HEK293T (cell line): ENCODE measurements at regions not wholly inside any gene's neighbourhood (a gene's known extent, or its start where the extent isn't known, plus 50 kb on each side); places are given as distances from the start of the nearest gene placed in this dataset.

ENCODE experiments used
- CTCF ChIA-PET: fragments of 350-600 bp; formaldehyde crosslinking; extraction: SDS; loops from one replicate; lab custom pipeline; 2021; ENCODE audit warnings: antibody characterized with exemption, inconsistent platforms; lab: Yijun Ruan, JAX
- POLR2A ChIA-PET: fragments of 350-600 bp; formaldehyde crosslinking; extraction: SDS; loops from one replicate; lab custom pipeline; 2020; ENCODE audit warnings: antibody characterized with exemption, inconsistent platforms; lab: Yijun Ruan, JAX
- DNase-seq: peaks from one replicate; pipeline ENCODE4 v3.0.0; 2012; ENCODE audit warnings: mixed read lengths; ENCODE audit errors: extremely low spot score
- ARNT ChIP-seq: fragments of 450-650 bp; IDR thresholded peaks from 2 replicates; pipeline ENCODE4 v1.6.1; 2017; ENCODE audit warnings: mild to moderate bottlenecking
- BHLHE40 ChIP-seq: fragments of 450-650 bp; IDR thresholded peaks from 2 replicates; pipeline ENCODE4 v1.6.1; 2016; ENCODE audit warnings: mild to moderate bottlenecking, moderate library complexity, borderline replicate concordance
- CTBP1 ChIP-seq: fragments of 450-650 bp; IDR thresholded peaks from 2 replicates; pipeline ENCODE4 v1.6.1; 2016; ENCODE audit warnings: borderline replicate concordance
- ELF4 ChIP-seq: fragments of 450-650 bp; IDR thresholded peaks from 2 replicates; pipeline ENCODE4 v1.6.1; 2017; ENCODE audit warnings: antibody characterized with exemption
- FOXA1 ChIP-seq: fragments of 450-650 bp; IDR thresholded peaks from 2 replicates; pipeline ENCODE4 v1.6.1; 2016; ENCODE audit warnings: mild to moderate bottlenecking
- FOXK2 ChIP-seq: fragments of 450-650 bp; IDR thresholded peaks from 2 replicates; pipeline ENCODE4 v1.6.1; 2016; ENCODE audit warnings: mild to moderate bottlenecking
- FOXM1 ChIP-seq: fragments of 450-650 bp; IDR thresholded peaks from 2 replicates; pipeline ENCODE4 v1.6.1; 2017; ENCODE audit warnings: mild to moderate bottlenecking, borderline replicate concordance
- HDGF ChIP-seq: fragments of 450-650 bp; IDR thresholded peaks from 2 replicates; pipeline ENCODE4 v1.6.1; 2017; ENCODE audit warnings: antibody characterized with exemption, borderline replicate concordance
- L3MBTL2 ChIP-seq: fragments of 450-650 bp; conservative IDR thresholded peaks from 2 replicates; pipeline ENCODE4 v1.6.1; 2016; ENCODE audit warnings: mild to moderate bottlenecking
- LEF1 ChIP-seq: fragments of 450-650 bp; IDR thresholded peaks from 2 replicates; pipeline ENCODE4 v1.6.1; 2017; ENCODE audit warnings: mild to moderate bottlenecking, borderline replicate concordance
- NFRKB ChIP-seq: fragments of 450-650 bp; IDR thresholded peaks from 2 replicates; pipeline ENCODE4 v1.6.1; 2016; ENCODE audit warnings: mild to moderate bottlenecking, moderate library complexity
- PKNOX1 ChIP-seq: fragments of 450-650 bp; IDR thresholded peaks from 2 replicates; pipeline ENCODE4 v1.6.1; 2016
- SP1 ChIP-seq: fragments of 450-650 bp; IDR thresholded peaks from 2 replicates; pipeline ENCODE4 v1.6.1; 2017
- SUZ12 ChIP-seq: fragments of 450-650 bp; IDR thresholded peaks from 2 replicates; pipeline ENCODE4 v1.6.1; 2016; ENCODE audit warnings: mild to moderate bottlenecking
- TARDBP ChIP-seq: fragments of 450-650 bp; IDR thresholded peaks from 2 replicates; pipeline ENCODE4 v1.6.1; 2016
- ZNF384 ChIP-seq: fragments of 450-650 bp; IDR thresholded peaks from 2 replicates; pipeline ENCODE4 v1.6.1; 2016

GRCh38 chr3:5791558-5791957 lies 604.1 kb downstream of the EDEM1 start:
- ChIA-PET POLR2A (no interaction called here), CTCF (no interaction called here)
- TF ChIP-seq ARNT (no peak), HDGF (no peak), FOXA1 (no peak), ELF4 (no peak), TARDBP (no peak), SUZ12 (no peak), ZNF384 (no peak), L3MBTL2 (no peak), NFRKB (no peak), FOXM1 (no peak), BHLHE40 (no peak), CTBP1 (no peak), FOXK2 (no peak), LEF1 (no peak), SP1 (no peak), PKNOX1 (no peak)
- no peak for DNase-seq

GRCh38 chr3:5796541-5796940 lies 609.0 kb downstream of the EDEM1 start:
- ChIA-PET CTCF (no interaction called here), POLR2A (no interaction called here)
- DNase-seq, result no peak
- no peak for TF ChIP-seq L3MBTL2
- TF ChIP-seq ELF4, result no peak
- no peak for TF ChIP-seq PKNOX1
- no peak for TF ChIP-seq SP1
- no peak for TF ChIP-seq HDGF
- TF ChIP-seq FOXM1, result no peak
- no peak for TF ChIP-seq CTBP1
- TF ChIP-seq FOXA1, result no peak
- no peak for TF ChIP-seq ARNT
- no peak for TF ChIP-seq NFRKB
- TF ChIP-seq BHLHE40, result no peak
- no peak for TF ChIP-seq FOXK2
- TF ChIP-seq LEF1, result no peak
- no peak for TF ChIP-seq ZNF384
- TF ChIP-seq SUZ12, result no peak

- TF ChIP-seq CTBP1 (no peak), ZNF384 (no peak), FOXM1 (no peak), NFRKB (no peak), L3MBTL2 (no peak), ELF4 (no peak), SP1 (no peak), SUZ12 (no peak), FOXA1 (no peak), ARNT (no peak), LEF1 (no peak), BHLHE40 (no peak), FOXK2 (no peak), TARDBP (no peak), PKNOX1 (no peak), HDGF (no peak)
- CTCF ChIA-PET, result no interaction called here
- POLR2A ChIA-PET, result no interaction called here
- DNase-seq, result no peak
Observed at GRCh38 chr3:5798809-5799208, 611.3 kb downstream of the EDEM1 start.

- TF ChIP-seq ZNF384 (no peak), FOXK2 (no peak), CTBP1 (no peak), L3MBTL2 (no peak), HDGF (no peak), FOXA1 (no peak), PKNOX1 (no peak), ARNT (no peak), ELF4 (no peak), BHLHE40 (no peak), SUZ12 (no peak), SP1 (no peak), LEF1 (no peak), NFRKB (no peak), TARDBP (no peak), FOXM1 (no peak)
- POLR2A ChIA-PET, result no interaction called here
- CTCF ChIA-PET, result no interaction called here
- no peak for DNase-seq
Observed at GRCh38 chr3:5799398-5799797, 611.9 kb downstream of the EDEM1 start.

- POLR2A ChIA-PET, result no interaction called here
- DNase-seq, result no peak
- TF ChIP-seq ZNF384 (no peak), L3MBTL2 (no peak), FOXM1 (no peak), FOXK2 (no peak), HDGF (no peak), SUZ12 (no peak), BHLHE40 (no peak), FOXA1 (no peak), TARDBP (no peak)
- CTCF ChIA-PET, result no interaction called here
Observed at GRCh38 chr3:5800965-5801364, 613.5 kb downstream of the EDEM1 start.

- POLR2A ChIA-PET, result no interaction called here
- TF ChIP-seq PKNOX1 (no peak), FOXA1 (no peak), FOXK2 (no peak), FOXM1 (no peak), ELF4 (no peak), SUZ12 (no peak), LEF1 (no peak), HDGF (no peak), CTBP1 (no peak), TARDBP (no peak), ZNF384 (no peak), ARNT (no peak), SP1 (no peak)
- CTCF ChIA-PET, result no interaction called here
- no peak for DNase-seq
Observed at GRCh38 chr3:5806192-5806591, 618.7 kb downstream of the EDEM1 start.
